ENCODE measurements at regions not wholly inside any gene's neighbourhood (a gene's known extent, or its start where the extent isn't known, plus 50 kb on each side); places are given as distances from the start of the nearest gene placed in this dataset.
"Not testable (repeated sequence)": the region's sequence is repeated elsewhere in the genome, so short reads cannot be mapped to it uniquely, and the experiment has no call there.

DNA sequence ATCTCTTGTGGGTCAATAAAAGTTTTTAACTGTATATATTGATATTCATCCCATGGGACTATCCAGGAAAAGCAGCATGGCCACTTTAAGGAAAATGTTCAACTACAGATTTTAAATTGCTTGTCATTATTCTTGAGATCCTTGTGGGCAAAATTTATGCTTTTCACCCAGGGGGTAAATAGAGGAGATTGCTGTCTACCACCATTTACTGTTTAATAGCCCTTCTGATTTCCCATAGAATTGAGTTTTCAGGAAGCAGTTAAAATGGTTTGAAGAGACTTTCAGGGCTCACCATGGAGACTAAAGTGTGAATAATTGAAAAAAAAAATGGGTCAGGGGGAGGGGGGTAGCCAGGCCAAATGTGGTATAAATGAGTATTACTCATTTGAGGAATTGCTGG, 901.1 kb upstream of the POT1 start:
- no peak for DNase-seq

- no peak for DNase-seq
Measured at GRCh38 chr7:125828153-125828700, 898.6 kb upstream of the POT1 start.

DNA sequence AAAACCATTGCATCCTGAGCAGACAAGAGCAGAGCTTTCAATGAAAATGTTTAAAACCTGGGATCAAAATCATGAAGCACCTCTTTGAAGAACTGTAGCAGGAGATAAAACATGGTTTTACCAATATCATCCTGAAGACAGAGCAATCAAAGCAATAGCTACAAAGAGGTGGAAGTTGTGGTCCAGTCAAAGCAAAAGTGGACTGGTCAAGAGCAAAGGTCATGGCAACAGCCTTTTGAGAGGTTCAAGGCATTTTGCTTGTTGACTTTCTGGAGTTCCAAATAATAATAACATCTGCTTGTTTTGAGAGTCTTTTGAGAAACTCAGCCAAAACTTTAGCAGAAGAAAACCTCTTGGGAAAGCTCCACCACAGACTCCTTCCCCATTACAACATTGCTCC, 893.9 kb upstream of the POT1 start:
- no peak for DNase-seq

DNA sequence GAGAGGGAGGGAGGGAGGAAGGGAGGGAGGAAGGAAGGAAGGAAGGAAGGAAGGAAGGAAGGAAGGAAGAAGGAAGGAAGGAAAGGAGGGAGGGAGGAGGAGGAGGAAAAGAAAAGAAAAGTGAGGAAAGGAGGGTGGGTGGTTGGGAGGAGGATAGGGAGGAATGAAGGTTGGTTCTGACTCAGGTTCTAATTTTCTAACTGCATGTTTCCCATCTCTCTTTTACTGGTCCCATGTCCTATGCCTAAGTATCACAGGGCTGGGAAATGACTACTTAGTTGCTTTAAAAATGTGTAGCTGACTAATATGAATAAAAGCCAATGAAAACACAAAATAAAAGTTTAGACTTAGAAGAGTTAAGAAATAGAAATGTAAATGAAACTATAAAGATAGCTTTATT, 890.9 kb upstream of the POT1 start:
- DNase-seq, result no peak

DNA sequence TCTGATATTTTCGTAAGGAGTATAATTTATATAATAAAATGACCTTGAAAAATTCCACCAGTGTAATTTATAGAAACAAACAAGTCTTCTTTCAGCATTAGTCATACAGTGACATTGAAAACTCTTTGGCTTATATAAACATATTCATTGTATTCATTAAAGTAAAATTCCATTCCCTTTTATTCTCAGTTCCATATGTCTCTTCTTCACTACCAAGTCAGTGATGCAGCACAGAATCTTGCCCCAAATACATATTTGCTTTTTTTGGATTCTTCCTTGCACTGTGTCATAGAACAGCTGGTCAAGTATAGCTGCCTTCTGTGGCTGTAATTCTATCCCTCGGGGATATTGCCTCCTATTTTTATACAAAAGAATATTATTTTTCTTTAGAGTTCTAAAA, 884.5 kb upstream of the POT1 start:
- DNase-seq, result no peak

DNA sequence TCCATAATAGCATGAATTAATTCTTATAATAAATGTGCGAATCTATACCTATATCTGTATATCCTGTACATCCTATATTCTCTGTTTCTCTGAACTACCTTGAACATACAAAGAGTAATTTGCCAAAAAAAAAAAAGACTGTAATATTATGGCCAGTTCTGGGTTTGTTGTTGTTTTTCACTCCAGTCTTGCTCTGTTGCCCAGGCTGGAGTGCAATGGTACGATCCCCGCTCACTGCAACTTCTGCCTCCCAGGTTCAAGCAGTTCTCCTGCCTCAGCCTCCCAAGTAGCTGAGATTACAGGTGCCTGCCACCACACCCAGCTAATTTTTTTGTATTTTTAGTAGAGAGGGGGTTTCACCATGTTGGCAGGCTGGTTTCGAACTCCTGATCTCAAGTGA, 876.9 kb upstream of the POT1 start:
- not testable (repeated sequence) for DNase-seq

GRCh38 chr7:125804273-125804672, 874.6 kb upstream of the POT1 start:
- DNase-seq, result no peak

GRCh38 chr7:125780153-125780552, 850.5 kb upstream of the POT1 start:
- no peak for DNase-seq

- no peak for DNase-seq
Measured at GRCh38 chr7:125775317-125775716, 845.7 kb upstream of the POT1 start.

DNA sequence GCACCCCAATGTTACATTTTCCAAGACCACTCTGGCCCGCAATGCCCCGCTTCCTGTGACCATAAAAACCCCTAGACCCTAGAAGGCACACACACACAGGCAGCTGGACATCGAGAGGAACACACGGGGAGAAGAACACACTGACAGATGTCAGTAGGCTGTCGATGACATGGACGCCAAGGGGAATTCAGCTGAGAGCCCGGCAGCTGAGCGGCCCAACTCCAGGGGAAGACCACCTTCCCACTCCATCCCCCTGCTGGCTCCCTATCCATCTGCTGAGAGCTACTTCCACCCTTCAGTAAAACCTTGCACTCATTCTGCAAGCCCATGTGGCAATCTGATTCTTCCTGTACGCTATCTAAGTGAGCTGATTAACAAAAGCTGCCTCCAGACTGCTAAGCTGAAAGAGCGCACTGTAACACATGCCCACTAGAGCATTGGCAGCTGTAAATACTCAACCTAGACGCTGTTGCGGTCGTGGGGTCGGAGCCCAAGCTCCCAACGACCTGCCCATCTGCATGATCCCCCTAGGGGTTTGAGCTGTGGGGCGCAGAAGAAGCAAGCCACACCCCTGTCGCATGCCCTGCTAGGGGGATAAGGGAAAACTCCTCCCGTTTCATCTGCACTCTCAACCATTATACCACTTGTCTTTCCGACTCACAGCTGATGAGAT, 843.6 kb upstream of the POT1 start:
- DNase-seq, result peak; percentile 52 to 56

DNA sequence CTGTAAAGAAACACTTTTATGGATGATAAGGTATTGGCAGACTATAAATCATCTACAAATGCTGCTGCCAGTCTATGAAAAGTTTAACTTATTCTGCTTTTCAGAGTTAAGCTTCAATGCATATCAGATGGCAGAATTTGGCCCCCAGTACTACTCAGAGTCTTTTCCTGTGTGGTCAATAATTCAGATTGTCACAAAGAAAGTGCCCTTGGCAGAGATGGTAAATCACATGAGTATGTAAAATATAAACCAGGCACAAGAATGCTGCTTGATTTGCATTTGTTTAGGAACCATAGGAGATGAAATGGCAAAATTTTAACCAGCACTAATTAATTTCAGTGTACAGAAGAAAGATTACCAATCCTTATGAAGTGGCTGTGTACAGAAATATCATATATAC, 818.3 kb upstream of the POT1 start:
- no peak for DNase-seq

- DNase-seq, result no peak
Measured at GRCh38 chr7:125746510-125746909, 816.9 kb upstream of the POT1 start.

DNA sequence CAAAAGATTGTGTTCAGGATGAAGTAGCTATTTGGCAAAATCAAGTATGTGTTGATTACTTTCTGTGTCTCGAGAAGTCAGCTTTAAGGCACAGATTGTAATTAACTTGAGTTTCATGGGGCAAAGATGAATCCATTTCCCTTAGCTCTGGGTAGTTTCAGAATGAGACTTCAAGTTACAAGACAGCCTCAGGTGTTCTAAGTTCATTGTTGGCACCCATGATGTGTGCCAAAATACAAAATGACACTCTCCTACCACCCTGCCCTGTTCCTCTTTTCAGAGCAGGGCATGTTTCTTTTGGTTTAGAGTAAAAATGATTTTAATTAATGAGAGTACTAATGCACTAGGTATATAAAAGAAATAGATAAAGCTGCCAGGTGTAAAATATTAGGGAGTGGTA, 797.6 kb upstream of the POT1 start:
- DNase-seq, result no peak

GRCh38 chr7:125695626-125696025, 766.0 kb upstream of the POT1 start:
- DNase-seq, result no peak

- DNase-seq, result no peak
Measured at GRCh38 chr7:125683156-125683555, 753.5 kb upstream of the POT1 start.

DNA sequence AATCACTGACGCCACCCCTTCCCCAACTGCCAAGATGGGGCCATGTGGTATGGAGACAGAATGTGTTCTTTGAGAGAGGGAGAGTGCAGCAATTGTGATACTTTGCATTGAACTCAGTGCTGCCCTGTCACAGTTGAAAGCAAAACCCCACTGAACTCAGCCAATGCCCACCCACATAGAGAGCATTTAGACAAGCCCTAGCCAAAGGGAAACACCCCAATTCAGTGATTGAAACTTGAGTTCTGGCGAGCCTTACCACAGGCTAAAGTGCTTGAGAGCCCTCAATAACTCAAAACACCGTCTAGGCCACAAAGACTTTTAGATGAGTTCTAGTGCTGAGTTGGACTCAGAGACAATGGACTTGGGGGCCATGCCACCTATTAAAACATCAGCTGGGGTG, 751.9 kb upstream of the POT1 start:
- DNase-seq, result no peak

DNA sequence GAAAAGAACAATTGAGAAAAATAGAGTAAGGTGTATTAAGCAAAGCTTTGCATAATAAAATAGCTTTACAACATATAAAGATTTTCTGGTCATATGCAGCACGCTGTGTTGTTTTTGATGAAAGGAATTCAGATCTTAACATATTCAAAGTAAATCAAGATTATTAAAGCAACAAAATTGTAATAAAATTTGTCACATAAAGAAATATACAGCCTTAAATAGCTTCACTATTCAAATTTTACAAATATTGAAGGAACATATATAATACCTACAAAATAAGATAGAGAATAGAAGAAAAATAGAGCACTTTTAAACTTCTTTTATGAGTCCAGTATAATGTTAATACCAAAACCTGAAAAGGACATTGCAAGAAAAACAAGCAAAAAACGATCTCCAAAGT, 749.1 kb upstream of the POT1 start:
- DNase-seq, result no peak

DNA sequence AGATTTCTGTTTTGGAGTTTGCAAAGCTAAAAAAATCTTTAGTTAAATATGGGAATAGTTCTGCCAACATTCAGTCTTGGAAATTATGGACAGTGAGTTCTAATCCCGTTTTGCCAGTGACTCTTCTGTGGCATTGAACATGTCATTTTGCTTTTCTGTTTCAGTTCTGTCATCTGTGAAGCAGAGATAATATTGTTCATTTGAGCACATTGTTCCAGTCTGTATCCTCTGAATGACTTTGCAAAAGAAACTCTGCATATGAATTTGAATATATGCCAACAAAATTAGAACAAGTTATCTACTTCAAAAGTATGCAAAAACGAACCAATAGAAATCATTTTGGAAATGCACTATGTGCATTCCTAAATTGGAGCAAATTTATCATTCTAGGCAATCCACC, 746.0 kb upstream of the POT1 start:
- DNase-seq, result no peak

DNA sequence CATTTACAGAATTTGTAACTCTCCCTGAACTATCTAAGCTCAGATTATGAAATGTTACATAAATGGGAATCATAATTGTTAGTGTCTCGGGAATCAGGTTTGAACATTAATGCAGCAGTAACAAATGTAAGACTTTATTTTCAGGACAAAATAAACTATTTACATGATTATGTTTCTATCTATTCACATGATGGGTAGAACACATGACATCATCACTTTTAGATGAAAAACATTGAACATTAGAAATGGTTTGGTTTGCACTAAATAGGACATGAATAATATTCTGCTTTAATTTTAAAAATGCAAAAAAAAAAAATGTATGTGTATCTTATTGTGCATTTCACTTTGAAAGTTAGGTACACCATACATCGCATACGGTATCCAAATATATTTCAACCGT, 745.5 kb upstream of the POT1 start:
- DNase-seq, result no peak

DNA sequence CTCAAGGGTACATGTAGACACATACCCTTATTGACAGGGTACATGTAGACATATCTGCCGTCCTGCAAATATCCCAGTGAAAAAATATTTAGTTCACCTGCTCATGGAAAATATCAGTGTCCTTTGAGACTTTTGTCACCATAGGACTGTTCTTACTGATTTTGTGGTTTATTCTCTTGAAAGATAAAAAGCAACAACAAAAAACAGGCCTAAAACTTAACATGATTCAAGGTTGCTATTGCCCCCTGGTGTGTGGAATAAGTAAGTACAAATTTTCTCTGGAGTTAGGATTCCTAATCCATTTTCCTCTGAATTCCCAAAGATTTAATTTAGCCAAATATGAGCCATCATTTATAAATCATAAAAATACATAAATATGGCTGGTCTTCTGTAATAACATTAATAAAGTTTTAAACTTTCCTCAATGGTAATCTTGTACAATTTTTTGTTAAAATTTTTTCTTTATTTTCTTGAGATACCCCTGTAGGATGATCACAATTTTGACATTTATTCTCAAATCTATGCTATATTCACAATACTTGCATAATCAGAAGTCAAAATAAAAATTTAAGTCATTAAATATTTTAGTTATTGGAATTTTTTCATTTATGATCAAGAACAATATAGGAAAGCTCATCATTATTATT, 741.4 kb upstream of the POT1 start:
- DNase-seq, result peak in 1 of 2 experiments; percentile 9

GRCh38 chr7:125668321-125668993, 738.8 kb upstream of the POT1 start:
- DNase-seq, result no peak

- DNase-seq, result no peak
Measured at GRCh38 chr7:125664625-125665024, 735.0 kb upstream of the POT1 start.

GRCh38 chr7:125663961-125664360, 734.3 kb upstream of the POT1 start:
- DNase-seq, result no peak

DNA sequence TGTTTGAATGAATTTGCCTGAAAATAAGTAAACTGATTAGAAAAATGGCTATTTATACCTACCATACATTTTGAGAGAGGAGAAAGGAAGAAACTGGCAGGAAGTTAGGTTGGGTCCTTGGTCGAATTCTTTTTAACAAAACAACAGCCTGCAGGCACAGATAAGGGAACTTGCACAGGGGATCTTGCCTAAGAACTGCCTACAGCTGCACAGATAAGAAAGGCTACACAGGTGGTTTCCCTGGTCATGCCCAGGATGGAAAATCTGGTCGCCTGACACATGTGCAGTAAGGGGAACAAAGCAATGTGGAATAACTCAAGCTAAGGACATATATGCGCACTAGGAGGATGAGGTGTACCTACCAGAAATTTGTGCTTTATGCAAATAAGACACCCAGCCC, 732.1 kb upstream of the POT1 start:
- DNase-seq, result no peak
